ENCODE measurements at regions not wholly inside any gene's neighbourhood (a gene's known extent, or its start where the extent isn't known, plus 50 kb on each side); places are given as distances from the start of the nearest gene placed in this dataset.

DNA sequence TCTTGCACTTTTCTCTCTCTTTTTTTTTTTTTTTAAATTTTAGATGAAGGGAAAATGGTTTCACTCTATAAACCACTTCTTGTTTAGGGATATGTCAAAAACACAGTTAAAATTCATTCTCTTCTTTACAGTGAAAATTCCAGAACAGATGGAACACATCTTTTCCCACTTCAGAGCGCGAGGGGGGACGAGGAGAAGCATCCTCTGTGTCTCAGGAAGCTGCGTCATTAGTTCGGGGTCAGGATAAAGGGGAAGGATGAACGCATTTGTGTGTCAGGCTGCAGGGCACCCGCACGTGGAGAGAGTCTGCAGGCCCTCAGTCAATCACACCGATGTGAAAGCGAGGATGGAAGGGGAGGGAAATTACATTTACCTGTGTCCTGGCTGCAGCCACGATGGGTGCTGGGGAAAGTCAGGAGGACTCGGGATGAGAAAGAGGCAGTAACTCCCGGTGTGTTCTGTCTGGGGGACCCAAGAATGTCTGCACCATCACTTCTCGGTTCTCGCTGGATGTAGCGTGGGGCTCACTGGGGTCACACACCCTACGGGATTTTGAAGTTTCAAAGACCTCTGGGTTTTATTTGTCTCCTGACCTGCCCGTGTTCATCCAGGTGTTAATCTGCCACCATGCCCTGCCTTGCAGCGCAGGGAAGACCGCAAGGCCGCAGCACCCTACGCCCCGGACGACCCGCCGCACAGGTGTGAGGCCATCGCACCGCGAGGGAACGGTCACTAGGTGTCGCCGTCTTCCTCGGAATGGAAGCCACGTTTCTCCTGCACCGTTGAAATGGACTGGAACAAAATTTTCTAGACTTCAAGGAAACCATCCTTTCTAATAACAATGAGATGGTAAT is 66.7 kb upstream of the PITRM1 start:
- TF ChIP-seq POLR2AphosphoS5 (IDR thresholded peaks at IDR 0.05; ENCODE audit: borderline replicate concordance, low read depth, low read length) = no peak
- no peak for TF ChIP-seq EZH2 (IDR thresholded peaks at IDR 0.05)
- TF ChIP-seq FOXP2 (optimal IDR thresholded peaks at IDR 0.05; ENCODE audit: control extremely low read depth, extremely low read length, insufficient read depth) = no peak
